GM12878 (cell line): ENCODE measurements at regions not wholly inside any gene's neighbourhood (a gene's known extent, or its start where the extent isn't known, plus 50 kb on each side); places are given as distances from the start of the nearest gene placed in this dataset.

Experiments used
- ATAC-seq: fragments of 200-7000 bp; cut with Tn5 transposase; 3 replicates; pipeline ENCODE4 v1.9.1; 2020; ENCODE audit warnings: mild to moderate bottlenecking, moderate library complexity
- BruUV-seq: library from RNA; stranded (reverse); fragments of 400-500 nt; replicated peaks from 2 replicates; lab custom pipeline; 2021; lab: Mats Ljungman, UMichigan
- CTCF ChIA-PET: fragments of 300-600 bp; sonication (Branson Sonifier 250); formaldehyde crosslinking; extraction: SDS; loops from one replicate; lab custom pipeline; 2021; ENCODE audit warnings: inconsistent platforms; lab: Yijun Ruan, JAX
- POLR2A ChIA-PET: fragments of 350-600 bp; formaldehyde crosslinking; extraction: SDS; loops from one replicate; lab custom pipeline; 2021; ENCODE audit warnings: inconsistent platforms; lab: Charles Lee
- RAD21 ChIA-PET: fragments of 300-600 bp; sonication (Branson Sonifier 250); formaldehyde crosslinking; loops from one replicate; lab custom pipeline; 2023; ENCODE audit warnings: antibody characterized with exemption; ENCODE audit not compliant: unreplicated experiment; lab: Charles Lee
- SMC1A ChIA-PET: fragments of 300-600 bp; sonication (Branson Sonifier 250); formaldehyde crosslinking; loops from one replicate; lab custom pipeline; 2023; ENCODE audit not compliant: unreplicated experiment, uncharacterized antibody; lab: Charles Lee
- DNase-seq: peaks from one replicate; pipeline ENCODE4 v3.0.0-alpha.2; 2011; ENCODE audit warnings: low read depth, low spot score
- FAIRE-seq: peaks from 3 replicates; lab custom pipeline; 2011; peaks lifted over from hg19 to GRCh38; lab: Jason Lieb, UNC
- H2AFZ ChIP-seq: 2 replicates; pipeline ENCODE4 v1.6.0; 2011; ENCODE audit warnings: low read depth, low read length, control low read depth; ENCODE audit not compliant: control insufficient read depth
- H3K27ac ChIP-seq: 2 replicates; pipeline ENCODE4 v1.5.1; 2011; ENCODE audit warnings: control low read depth; ENCODE audit not compliant: control insufficient read depth, insufficient read depth
- H3K27me3 ChIP-seq, 2 experiments: replicated peaks in 1 of 2; 2 replicates each; pipeline versions ENCODE4 v1.6.0 to v1.6.1; 2011; ENCODE audit warnings: low read length in 1 of 2; ENCODE audit not compliant: control insufficient read depth in 2 of 2, insufficient read depth in 2 of 2
- H3K36me3 ChIP-seq, 2 experiments: 2 replicates each; pipeline ENCODE4 v1.5.1; 2011; ENCODE audit warnings: low read length in 1 of 2; ENCODE audit not compliant: control insufficient read depth in 2 of 2, insufficient read depth in 2 of 2
- H3K4me1 ChIP-seq: 2 replicates; pipeline ENCODE4 v1.6.1; 2011; ENCODE audit warnings: mild to moderate bottlenecking, low read length, moderate library complexity, mixed read lengths; ENCODE audit not compliant: control insufficient read depth, insufficient read depth
- H3K4me2 ChIP-seq: 2 replicates; pipeline ENCODE4 v1.6.0; 2011; ENCODE audit warnings: control low read depth; ENCODE audit not compliant: control insufficient read depth, insufficient read depth
- H3K4me3 ChIP-seq: fragments of 200-600 bp; sonication (generic); 2 replicates; pipeline ENCODE4 v1.5.1; 2016
- H3K79me2 ChIP-seq: 2 replicates; pipeline ENCODE4 v1.6.0; 2011; ENCODE audit warnings: low read length; ENCODE audit not compliant: control insufficient read depth, insufficient read depth
- H3K9ac ChIP-seq: 2 replicates; pipeline ENCODE4 v1.8.0; 2011; ENCODE audit warnings: low read length, control low read depth, mixed read lengths; ENCODE audit not compliant: control insufficient read depth, insufficient read depth
- H3K9me3 ChIP-seq: replicated peaks from 3 replicates; pipeline ENCODE4 v1.5.1; 2011; ENCODE audit warnings: mild to moderate bottlenecking, low read length; ENCODE audit not compliant: control insufficient read depth, insufficient read depth
- H4K20me1 ChIP-seq: 2 replicates; pipeline ENCODE4 v1.6.0; 2011; ENCODE audit not compliant: control insufficient read depth, insufficient read depth
- ASH2L ChIP-seq: fragments of 300-600, 200-600 bp; sonication (generic); IDR thresholded peaks from 2 replicates; pipeline ENCODE4 v1.6.1; 2017; ENCODE audit warnings: low read depth, mild to moderate bottlenecking, borderline replicate concordance
- CHD2 ChIP-seq: IDR thresholded peaks from 2 replicates; pipeline ENCODE4 v1.6.1; 2011; ENCODE audit warnings: low read depth, low read length, improper control_type of control experiment, borderline replicate concordance
- CREB1 ChIP-seq: IDR thresholded peaks from 2 replicates; pipeline ENCODE4 v1.6.1; 2012; ENCODE audit warnings: low read depth, mild to moderate bottlenecking, inconsistent platforms
- EP300 ChIP-seq, 2 experiments: fragments of 150-350 bp in 1 of 2; IDR thresholded peaks; 2 replicates each; pipeline ENCODE4 v1.6.1; 2011 to 2012; ENCODE audit warnings: low read depth in 2 of 2, low read length in 2 of 2, borderline replicate concordance in 1 of 2, improper control_type of control experiment in 1 of 2, inconsistent platforms in 1 of 2; ENCODE audit not compliant: control insufficient read depth in 1 of 2
- FOXK2 ChIP-seq: fragments of 450-650 bp; IDR thresholded peaks from 2 replicates; pipeline ENCODE4 v1.6.1; 2017; ENCODE audit warnings: mild to moderate bottlenecking, moderate library complexity
- HDAC6 ChIP-seq: fragments of 200-600 bp; sonication (generic); IDR thresholded peaks from one replicate; pipeline ENCODE4 v1.8.0; 2017; ENCODE audit warnings: antibody characterized with exemption; ENCODE audit not compliant: unreplicated experiment
- KLF5 ChIP-seq: fragments of 450-650 bp; IDR thresholded peaks from 2 replicates; pipeline ENCODE4 v1.6.1; 2014; ENCODE audit warnings: mild to moderate bottlenecking; ENCODE audit not compliant: partially characterized antibody
- MTA3 ChIP-seq: IDR thresholded peaks from 2 replicates; pipeline ENCODE4 v1.6.1; 2012; ENCODE audit warnings: low read length, inconsistent platforms, borderline replicate concordance
- RCOR1 ChIP-seq: conservative IDR thresholded peaks from 2 replicates; pipeline ENCODE4 v1.6.1; 2012; ENCODE audit warnings: low read depth, low read length, improper control_type of control experiment
- SP1 ChIP-seq: IDR thresholded peaks from one replicate; pipeline ENCODE4 v1.6.1; 2011; ENCODE audit warnings: low read depth, low read length
- SRF ChIP-seq, 2 experiments: IDR thresholded peaks; 2 replicates each; pipeline ENCODE4 v1.6.1; 2011; ENCODE audit warnings: low read depth in 2 of 2, low read length in 2 of 2, mild to moderate bottlenecking in 1 of 2, moderate library complexity in 1 of 2
- WGBS: methylation state at CpG from one replicate; pipeline ENCODE4 v1.1.6; 2016; ENCODE audit warnings: low lambda C conversion rate; ENCODE audit not compliant: insufficient replicate concordance, insufficient coverage; ENCODE audit errors: missing lambda C conversion rate; 5-methylcytosine and 5-hydroxymethylcytosine counted together
- in situ Hi-C: fragments of 300-500 bp; cut with MboI; formaldehyde crosslinking; loops from 9 replicates; pipeline ENCODE4 v1.14.3; 2018; ENCODE audit warnings: mixed read lengths
- intact Hi-C: fragments of 100-400 bp; cut with micrococcal nuclease; formaldehyde crosslinking; loops from one replicate; pipeline ENCODE4 v1.14.2; 2022; ENCODE audit not compliant: unreplicated experiment
- TF ChIP-seq, protein P1 (sequence below): fragments of 450-650 bp; IDR thresholded peaks from 2 replicates; pipeline ENCODE4 v1.6.1; 2017; ENCODE audit warnings: antibody characterized with exemption, mild to moderate bottlenecking, moderate library complexity
- TF ChIP-seq, protein P2 (sequence below): IDR thresholded peaks from 2 replicates; pipeline ENCODE4 v1.6.1; 2012; ENCODE audit warnings: mild to moderate bottlenecking, low read depth, low read length

DNA sequence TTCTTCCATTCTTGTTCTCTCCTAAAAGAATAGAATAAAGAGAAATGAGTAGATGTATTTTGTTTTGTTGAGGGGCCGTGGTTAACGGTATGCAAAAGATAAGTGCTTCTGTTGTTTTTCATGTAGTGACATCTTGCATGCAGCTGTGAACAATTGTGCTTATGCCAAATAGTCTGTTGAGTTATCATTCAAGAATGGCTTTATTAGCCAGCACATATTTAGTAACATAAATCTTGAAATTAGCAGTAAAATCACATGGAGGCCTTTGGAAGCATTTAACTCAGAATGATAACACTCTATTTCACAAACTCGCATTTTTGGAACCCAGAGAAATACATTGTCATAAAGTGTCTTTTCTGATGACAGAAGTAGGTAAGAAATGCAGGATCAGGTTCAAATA is 1772.0 kb upstream of the FLRT2 start:
- H4K20me1 ChIP-seq, result no peaks in the 10 kb centered on the region
- in situ Hi-C loops, result no loop called here
- H3K79me2 ChIP-seq, result no peaks in the 10 kb centered on the region
- POLR2A ChIA-PET, result no interaction called here
- no peaks in the 10 kb centered on the region for H3K9me3 ChIP-seq
- no peak for TF ChIP-seq KLF5
- no peak for TF ChIP-seq MTA3
- no peak for TF ChIP-seq FOXK2
- TF ChIP-seq ASH2L, result no peak
- TF ChIP-seq, protein P1, sequence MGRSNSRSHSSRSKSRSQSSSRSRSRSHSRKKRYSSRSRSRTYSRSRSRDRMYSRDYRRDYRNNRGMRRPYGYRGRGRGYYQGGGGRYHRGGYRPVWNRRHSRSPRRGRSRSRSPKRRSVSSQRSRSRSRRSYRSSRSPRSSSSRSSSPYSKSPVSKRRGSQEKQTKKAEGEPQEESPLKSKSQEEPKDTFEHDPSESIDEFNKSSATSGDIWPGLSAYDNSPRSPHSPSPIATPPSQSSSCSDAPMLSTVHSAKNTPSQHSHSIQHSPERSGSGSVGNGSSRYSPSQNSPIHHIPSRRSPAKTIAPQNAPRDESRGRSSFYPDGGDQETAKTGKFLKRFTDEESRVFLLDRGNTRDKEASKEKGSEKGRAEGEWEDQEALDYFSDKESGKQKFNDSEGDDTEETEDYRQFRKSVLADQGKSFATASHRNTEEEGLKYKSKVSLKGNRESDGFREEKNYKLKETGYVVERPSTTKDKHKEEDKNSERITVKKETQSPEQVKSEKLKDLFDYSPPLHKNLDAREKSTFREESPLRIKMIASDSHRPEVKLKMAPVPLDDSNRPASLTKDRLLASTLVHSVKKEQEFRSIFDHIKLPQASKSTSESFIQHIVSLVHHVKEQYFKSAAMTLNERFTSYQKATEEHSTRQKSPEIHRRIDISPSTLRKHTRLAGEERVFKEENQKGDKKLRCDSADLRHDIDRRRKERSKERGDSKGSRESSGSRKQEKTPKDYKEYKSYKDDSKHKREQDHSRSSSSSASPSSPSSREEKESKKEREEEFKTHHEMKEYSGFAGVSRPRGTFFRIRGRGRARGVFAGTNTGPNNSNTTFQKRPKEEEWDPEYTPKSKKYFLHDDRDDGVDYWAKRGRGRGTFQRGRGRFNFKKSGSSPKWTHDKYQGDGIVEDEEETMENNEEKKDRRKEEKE, result no peak
- TF ChIP-seq SP1, result no peak
- TF ChIP-seq HDAC6, result no peak
- TF ChIP-seq, protein P2, sequence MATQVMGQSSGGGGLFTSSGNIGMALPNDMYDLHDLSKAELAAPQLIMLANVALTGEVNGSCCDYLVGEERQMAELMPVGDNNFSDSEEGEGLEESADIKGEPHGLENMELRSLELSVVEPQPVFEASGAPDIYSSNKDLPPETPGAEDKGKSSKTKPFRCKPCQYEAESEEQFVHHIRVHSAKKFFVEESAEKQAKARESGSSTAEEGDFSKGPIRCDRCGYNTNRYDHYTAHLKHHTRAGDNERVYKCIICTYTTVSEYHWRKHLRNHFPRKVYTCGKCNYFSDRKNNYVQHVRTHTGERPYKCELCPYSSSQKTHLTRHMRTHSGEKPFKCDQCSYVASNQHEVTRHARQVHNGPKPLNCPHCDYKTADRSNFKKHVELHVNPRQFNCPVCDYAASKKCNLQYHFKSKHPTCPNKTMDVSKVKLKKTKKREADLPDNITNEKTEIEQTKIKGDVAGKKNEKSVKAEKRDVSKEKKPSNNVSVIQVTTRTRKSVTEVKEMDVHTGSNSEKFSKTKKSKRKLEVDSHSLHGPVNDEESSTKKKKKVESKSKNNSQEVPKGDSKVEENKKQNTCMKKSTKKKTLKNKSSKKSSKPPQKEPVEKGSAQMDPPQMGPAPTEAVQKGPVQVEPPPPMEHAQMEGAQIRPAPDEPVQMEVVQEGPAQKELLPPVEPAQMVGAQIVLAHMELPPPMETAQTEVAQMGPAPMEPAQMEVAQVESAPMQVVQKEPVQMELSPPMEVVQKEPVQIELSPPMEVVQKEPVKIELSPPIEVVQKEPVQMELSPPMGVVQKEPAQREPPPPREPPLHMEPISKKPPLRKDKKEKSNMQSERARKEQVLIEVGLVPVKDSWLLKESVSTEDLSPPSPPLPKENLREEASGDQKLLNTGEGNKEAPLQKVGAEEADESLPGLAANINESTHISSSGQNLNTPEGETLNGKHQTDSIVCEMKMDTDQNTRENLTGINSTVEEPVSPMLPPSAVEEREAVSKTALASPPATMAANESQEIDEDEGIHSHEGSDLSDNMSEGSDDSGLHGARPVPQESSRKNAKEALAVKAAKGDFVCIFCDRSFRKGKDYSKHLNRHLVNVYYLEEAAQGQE, result no peak
- no peak for TF ChIP-seq EP300 (IDR thresholded peaks at IDR 0.05; ENCODE audit: borderline replicate concordance in 1 of 2, control insufficient read depth in 1 of 2, low read depth in 2 of 2, low read length in 2 of 2)
- TF ChIP-seq RCOR1, result no peak
- no peak for TF ChIP-seq CHD2
- no peak for TF ChIP-seq CREB1
- TF ChIP-seq SRF (IDR thresholded peaks at IDR 0.05; ENCODE audit: low read depth in 2 of 2, low read length in 2 of 2), result no peak
- intact Hi-C loops, result no loop called here
- CTCF ChIA-PET, result no interaction called here
- ATAC-seq (no peak), DNase-seq (no peak), FAIRE-seq (no peak)
- SMC1A ChIA-PET, result interaction anchor here (1.2 kb wide), 1 partner anchor 13 kb away, joined by 3 read pairs; no protein-coding TSS in a partner anchor
- RAD21 ChIA-PET, result no interaction called here
- no peak overlapping the region for H3K9ac ChIP-seq
- no peaks in the 10 kb centered on the region for H3K27me3 ChIP-seq
- H3K4me2 ChIP-seq, result no peak overlapping the region
- BruUV-seq, result no TSS peak
- no peak overlapping the region for H2AFZ ChIP-seq
- H3K4me1 ChIP-seq, result no peaks in the 10 kb centered on the region
- 57% methylated on average over 3 of the region's 3 CpGs for WGBS
- no peak overlapping the region for H3K4me3 ChIP-seq
- no peak overlapping the region for H3K27ac ChIP-seq
- H3K36me3 ChIP-seq, result no peaks in the 10 kb centered on the region
